OCI-LY7 (cell line): ENCODE measurements at regions not wholly inside any gene's neighbourhood (a gene's known extent, or its start where the extent isn't known, plus 50 kb on each side); places are given as distances from the start of the nearest gene placed in this dataset.

Source experiments
- BruUV-seq: library from RNA; stranded (reverse); fragments of 400-500 nt; replicated peaks from 2 replicates; lab custom pipeline; 2021; lab: Mats Ljungman, UMichigan
- CTCF ChIA-PET: fragments of 300-600 bp; sonication (Branson Sonifier 250); formaldehyde crosslinking; loops from one replicate; lab custom pipeline; 2022; ENCODE audit warnings: antibody characterized with exemption; ENCODE audit not compliant: unreplicated experiment; lab: Charles Lee
- POLR2A ChIA-PET: fragments of 300-600 bp; sonication (Branson Sonifier 250); formaldehyde crosslinking; loops from one replicate; lab custom pipeline; 2022; ENCODE audit warnings: antibody characterized with exemption; lab: Charles Lee
- DNase-seq: peaks from one replicate; pipeline ENCODE4 v3.0.0-alpha.2; 2015; ENCODE audit warnings: low spot score
- H2AFZ ChIP-seq: fragments of 200-600 bp; sonication (generic), shearing (Covaris generic); 2 replicates; pipeline ENCODE4 v1.6.1; 2014; ENCODE audit warnings: mild to moderate bottlenecking, antibody characterized with exemption, low read length, moderate library complexity
- H3K27ac ChIP-seq: fragments of 200-600 bp; sonication (generic); 2 replicates; pipeline ENCODE4 v1.5.1; 2014; ENCODE audit warnings: mixed run types, low read depth, mild to moderate bottlenecking, moderate library complexity, low read length, inconsistent platforms; ENCODE audit not compliant: poor library complexity, severe bottlenecking
- H3K36me3 ChIP-seq: fragments of 200-600 bp; sonication (generic); 2 replicates; pipeline ENCODE4 v1.6.1; 2014; ENCODE audit warnings: mild to moderate bottlenecking, antibody characterized with exemption, low read length, moderate library complexity, mixed read lengths; ENCODE audit not compliant: insufficient read depth
- H3K4me1 ChIP-seq: fragments of 200-600 bp; sonication (generic); 2 replicates; pipeline ENCODE4 v1.5.1; 2014; ENCODE audit warnings: mild to moderate bottlenecking, low read length; ENCODE audit not compliant: insufficient read depth, poor library complexity, severe bottlenecking
- H3K4me2 ChIP-seq: fragments of 200-600 bp; sonication (generic); 2 replicates; pipeline ENCODE4 v1.6.1; 2014; ENCODE audit warnings: mild to moderate bottlenecking, low read length
- H3K4me3 ChIP-seq: fragments of 200-600 bp; sonication (generic); 2 replicates; pipeline ENCODE4 v1.5.1; 2014; ENCODE audit warnings: mild to moderate bottlenecking, low read depth, low read length; ENCODE audit not compliant: poor library complexity, severe bottlenecking
- H3K79me2 ChIP-seq: fragments of 200-600 bp; sonication (generic); 2 replicates; pipeline ENCODE4 v1.6.1; 2016; ENCODE audit warnings: low read depth, mild to moderate bottlenecking, low read length, moderate library complexity, mixed read lengths; ENCODE audit not compliant: insufficient read depth
- H3K9me2 ChIP-seq: fragments of 200-600 bp; sonication (generic); 2 replicates; pipeline ENCODE4 v1.6.1; 2016; ENCODE audit warnings: mild to moderate bottlenecking, low read length, mixed read lengths; ENCODE audit not compliant: insufficient read depth
- H3K9me3 ChIP-seq: fragments of 200-600 bp; sonication (generic); 2 replicates; pipeline ENCODE4 v1.6.1; 2014; ENCODE audit warnings: mild to moderate bottlenecking, mixed run types, low read length, mixed read lengths
- H4K20me1 ChIP-seq: fragments of 200-600 bp; sonication (generic); 2 replicates; pipeline ENCODE4 v1.6.1; 2014; ENCODE audit warnings: mild to moderate bottlenecking, antibody characterized with exemption, low read length, moderate library complexity, mixed read lengths; ENCODE audit not compliant: insufficient read depth
- CTCF ChIP-seq: fragments of 200-600 bp; sonication (generic); conservative IDR thresholded peaks from 2 replicates; pipeline ENCODE4 v1.5.1; 2014; ENCODE audit warnings: mild to moderate bottlenecking, antibody characterized with exemption, low read length, moderate library complexity, mixed read lengths
- EZH2phosphoT487 ChIP-seq: fragments of 200-600 bp; sonication (generic); IDR thresholded peaks from 2 replicates; pipeline ENCODE4 v1.6.1; 2018; ENCODE audit warnings: low read depth, borderline replicate concordance, mild to moderate bottlenecking, mixed run types, antibody characterized with exemption, low read length, moderate library complexity, mixed read lengths
- intact Hi-C: fragments of 100-400 bp; cut with micrococcal nuclease; formaldehyde crosslinking; loops from one replicate; pipeline ENCODE4 v1.10.0; 2022; ENCODE audit not compliant: unreplicated experiment

GRCh38 chr22:44548981-44549380 lies 50.9 kb upstream of the RTL6 start:
- Histone ChIP-seq H3K27ac (no peak overlapping the region), H2AFZ (no peak overlapping the region), H4K20me1 (no peaks in the 10 kb centered on the region), H3K4me3 (no peak overlapping the region), H3K4me2 (no peak overlapping the region), H3K9me3 (no peaks in the 10 kb centered on the region), H3K9me2 (no peaks in the 10 kb centered on the region), H3K79me2 (no peaks in the 10 kb centered on the region), H3K36me3 (no peaks in the 10 kb centered on the region), H3K4me1 (no peaks in the 10 kb centered on the region)
- no peak for DNase-seq
- ChIA-PET CTCF (no interaction called here), POLR2A (no interaction called here)
- TF ChIP-seq CTCF (no peak), EZH2phosphoT487 (no peak)
- BruUV-seq = no TSS peak
- intact Hi-C loops = no loop called here
